Heart right ventricle (tissue), 16 donors: ENCODE measurements at regions not wholly inside any gene's neighbourhood (a gene's known extent, or its start where the extent isn't known, plus 50 kb on each side); places are given as distances from the start of the nearest gene placed in this dataset.
A peak's percentile ranks its signal among the peaks of the same experiment; 100 is the strongest.

Experiments
- ATAC-seq, 8 donors: fragments of 200-7000 bp; cut with Tn5 transposase; one replicate each; pipeline ENCODE4 v1.9.1; 2020; ENCODE audit warnings: mild to moderate bottlenecking in 8 of 8, moderate library complexity in 8 of 8, moderate number of reproducible peaks in 1 of 8
- DNase-seq, 2 donors: peaks; one replicate each; pipeline ENCODE4 v3.0.0-alpha.2; 2020
- H3K27ac ChIP-seq, 10 donors: fragments of 200-600 bp; sonication (generic) in 2 of 10; one replicate each; pipeline versions ENCODE4 v1.5.0 to v1.8.0; 2020 to 2022; ENCODE audit warnings: mild to moderate bottlenecking in 3 of 10
- H3K27me3 ChIP-seq, 7 donors: fragments of 200-600 bp; one replicate each; pipeline ENCODE4 v1.8.0; 2021 to 2022; ENCODE audit warnings: mild to moderate bottlenecking in 2 of 7
- H3K36me3 ChIP-seq, 9 donors: fragments of 200-600 bp; sonication (generic) in 1 of 9; one replicate each; pipeline versions ENCODE4 v1.5.0 to v1.8.0; 2020 to 2022; ENCODE audit warnings: mild to moderate bottlenecking in 2 of 9
- H3K4me1 ChIP-seq, 9 donors: fragments of 200-600 bp; sonication (generic) in 1 of 9; one replicate each; pipeline versions ENCODE4 v1.5.0 to v1.8.0; 2020 to 2022; ENCODE audit warnings: mild to moderate bottlenecking in 4 of 9
- H3K4me3 ChIP-seq, 10 donors: fragments of 200-600 bp; sonication (generic) in 2 of 10; one replicate each; pipeline versions ENCODE4 v1.5.0 to v1.8.0; 2020 to 2022; ENCODE audit warnings: mild to moderate bottlenecking in 7 of 10, moderate library complexity in 2 of 10
- H3K9me3 ChIP-seq, 11 donors: fragments of 200-600 bp in 10 of 11; sonication (generic) in 2 of 11; one replicate each; pipeline versions ENCODE4 v1.5.0 to v1.8.0; 2013 to 2022; ENCODE audit warnings: mild to moderate bottlenecking in 2 of 11, control low read depth in 1 of 11, moderate library complexity in 1 of 11
- CTCF ChIP-seq, 9 donors: fragments of 200-600 bp; sonication (generic) in 2 of 9; IDR thresholded peaks; one replicate each; pipeline versions ENCODE4 v1.5.0 to v1.8.0; 2021 to 2022; ENCODE audit warnings: antibody characterized with exemption in 9 of 9, mild to moderate bottlenecking in 5 of 9, moderate library complexity in 1 of 9
- WGBS, 2 donors: extraction: QIAGEN DNeasy Blood & Tissue Kit; methylation state at CpG; one replicate each; pipeline ENCODE4 v1.1.7; 2013; ENCODE audit warnings: inconsistent platforms in 1 of 2; 5-methylcytosine and 5-hydroxymethylcytosine counted together
- intact Hi-C, 10 donors: fragments of 100-400 bp; cut with DNase I; formaldehyde crosslinking; loops; one replicate each; pipeline versions ENCODE4 v1.11.1 to v1.14.2; 2022
- donor health status: Arrhythmogenic right ventricular cardiomyopathy.
- donor health status: ischemic (EF 13 %, LVEDD 7.1; RV severe dilation, severe dysfunction).
- donor health status: healthy with polysubstance abuse.
- donor health status: DM: no; HTN: yes; CAD: no.
- donor health status: DM: no; HTN: no; CAD: no.
- donor health status: ischemic (EF 25% LVEDD 6.9; RV normal size, moderate dysfunction).
- donor health status: ischemic (EF 25% LVEDD 5.7; RV mildly dilated, moderate dysfunction).
- donor health status: healthy.
- donor health status: DM: yes; HTN: yes; CAD: no.
- donor health status: Ischemic cardiomyopathy.
- donor health status: ischemic (EF 35%, LVEDD 5.7; RV mildly dilated, moderate dysfunction).
- donor health status: nonischemic (EF 11% LVEDD 7.7; RV severe dilation, severe dysfunction).
- donor health status: DM: yes; HTN: yes; CAD: no.
- donor health status: PGD.
- donor health status: ischemic (EF 29% LVEDD 5.4; RV normal size, mild dysfunction).
- donor health status: nonischemic (EF 23%, LVEDD 6.1; RV moderate dilation, normal function).

DNA sequence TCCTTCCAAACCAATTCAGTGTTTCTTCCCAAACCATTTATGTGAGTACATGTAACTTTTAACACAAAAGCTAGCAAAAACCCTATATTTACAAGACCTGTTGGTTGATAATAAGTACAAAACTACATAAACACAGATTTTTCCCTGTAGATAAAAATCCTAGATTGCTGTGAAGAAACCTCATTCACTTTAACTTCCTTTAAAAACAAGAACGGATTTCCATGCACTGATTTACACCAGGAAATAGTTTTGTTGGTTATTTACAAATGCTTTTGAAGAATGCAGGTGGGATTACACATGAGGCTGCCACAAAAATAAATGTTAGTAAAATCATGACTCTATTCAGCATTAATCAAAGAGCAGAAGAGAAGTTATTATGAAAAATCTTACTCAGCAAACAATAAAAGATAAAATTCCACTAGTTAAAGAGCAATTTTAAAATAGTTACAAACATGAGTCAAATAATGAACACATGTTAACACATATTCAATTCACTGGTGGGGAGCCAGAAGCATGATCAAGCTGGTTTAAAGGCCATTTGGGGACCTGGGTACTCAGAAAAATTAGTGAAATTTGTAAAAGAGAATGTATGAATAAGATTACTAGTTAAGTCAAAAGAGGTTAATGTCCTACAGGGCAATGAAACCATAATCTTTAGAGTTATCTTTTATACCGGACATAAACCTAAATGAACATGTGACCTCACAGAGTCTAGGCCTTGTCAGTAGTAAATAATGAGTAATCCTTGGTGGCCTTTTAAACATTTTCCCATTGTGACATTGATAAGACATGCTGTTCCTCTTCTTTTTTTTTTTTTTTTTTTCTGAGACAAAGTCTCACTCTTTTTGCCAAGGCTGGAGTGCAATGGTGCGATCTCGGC lies 79.9 kb downstream of the PHLDA1 start:
- WGBS, 2 donors, result 64 to 69% methylated on average over 4 of the region's 4 CpGs
- no peaks in the 10 kb centered on the region for H3K36me3 ChIP-seq
- H3K27ac ChIP-seq, result peak overlapping the region in 2 of 10 donors; percentile 56 to 67
- DNase-seq (no peak), ATAC-seq (peak in 1 of 8 donors; percentile 29)
- intact Hi-C loops, result no loop called here
- no peak for TF ChIP-seq CTCF (IDR thresholded peaks at IDR 0.05)
- H3K9me3 ChIP-seq, result no peaks in the 10 kb centered on the region
- peaks cover 0 to 33% (median 9%) of the 10 kb centered on the region in 9 donors for H3K4me1 ChIP-seq
- H3K27me3 ChIP-seq, result no peaks in the 10 kb centered on the region
- H3K4me3 ChIP-seq, result no peak overlapping the region

- no peaks in the 10 kb centered on the region for H3K9me3 ChIP-seq
- H3K4me1 ChIP-seq, result peaks cover 0 to 32% (median 17%) of the 10 kb centered on the region in 9 donors
- no peak overlapping the region for H3K27ac ChIP-seq
- no peak overlapping the region for H3K4me3 ChIP-seq
- H3K27me3 ChIP-seq, result no peaks in the 10 kb centered on the region
- DNase-seq (no peak), ATAC-seq (no peak)
- no peak for TF ChIP-seq CTCF (IDR thresholded peaks at IDR 0.05)
- intact Hi-C loops, result no loop called here
- WGBS, 2 donors, result 93 to 96% methylated on average over 4 of the region's 4 CpGs
- no peaks in the 10 kb centered on the region for H3K36me3 ChIP-seq
Measured at GRCh38 chr12:75947156-75947723, 84.3 kb downstream of the PHLDA1 start.

GRCh38 chr12:75945581-75945980 lies 86.0 kb downstream of the PHLDA1 start:
- no peaks in the 10 kb centered on the region for H3K27me3 ChIP-seq
- H3K27ac ChIP-seq, result peak overlapping the region in 1 of 10 donors; percentile 83
- DNase-seq, result no peak
- H3K4me3 ChIP-seq, result no peak overlapping the region
- H3K9me3 ChIP-seq, result no peaks in the 10 kb centered on the region
- no peaks in the 10 kb centered on the region for H3K36me3 ChIP-seq
- peaks cover 0 to 24% (median 14%) of the 10 kb centered on the region in 9 donors for H3K4me1 ChIP-seq
- no peak for ATAC-seq
- 91 to 97% methylated on average over 4 of the region's 4 CpGs for WGBS, 2 donors
- intact Hi-C loops, result no loop called here
- TF ChIP-seq CTCF (IDR thresholded peaks at IDR 0.05), result no peak

DNA sequence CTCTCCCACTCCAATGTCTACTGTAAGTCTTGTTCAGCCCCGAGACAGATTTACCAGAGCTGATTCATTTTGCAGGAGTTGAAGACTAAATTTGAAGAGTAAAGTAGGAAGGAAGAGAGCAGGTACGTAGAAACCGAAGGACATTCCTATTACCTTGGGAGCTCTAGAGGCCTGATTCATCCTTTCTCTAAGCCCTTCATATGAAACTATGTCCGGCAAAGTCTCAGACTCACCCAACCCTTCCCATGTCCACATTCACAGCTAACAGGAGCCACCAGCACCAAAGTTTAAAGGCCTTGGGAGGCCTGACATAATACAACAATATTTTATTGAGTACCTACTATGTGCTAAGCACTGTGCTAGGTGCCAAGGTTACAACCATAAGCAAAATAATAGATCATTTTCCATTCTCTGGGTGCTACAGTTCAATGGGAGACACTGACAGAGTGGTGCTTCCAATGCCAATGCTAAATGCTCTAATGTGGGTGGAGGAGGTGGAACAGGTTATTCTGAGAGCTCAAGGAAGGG lies 86.6 kb downstream of the PHLDA1 start:
- WGBS, 2 donors, result 93 to 96% methylated on average over 4 of the region's 4 CpGs
- no peaks in the 10 kb centered on the region for H3K36me3 ChIP-seq
- peak overlapping the region in 6 of 10 donors; percentile 39 to 83 (median 43) for H3K27ac ChIP-seq
- H3K4me3 ChIP-seq, result no peak overlapping the region
- DNase-seq (no peak), ATAC-seq (peak in 1 of 8 donors; percentile 24)
- peaks cover 0 to 24% (median 14%) of the 10 kb centered on the region in 9 donors for H3K4me1 ChIP-seq
- no peaks in the 10 kb centered on the region for H3K9me3 ChIP-seq
- no peak for TF ChIP-seq CTCF (IDR thresholded peaks at IDR 0.05)
- H3K27me3 ChIP-seq, result no peaks in the 10 kb centered on the region
- intact Hi-C loops, result no loop called here
